ENCODE measurements at regions not wholly inside any gene's neighbourhood (a gene's known extent, or its start where the extent isn't known, plus 50 kb on each side); places are given as distances from the start of the nearest gene placed in this dataset.
A peak's percentile ranks its signal among the peaks of the same experiment; 100 is the strongest.

GRCh38 chr3:103403191-103403590 lies 968.4 kb downstream of the ZPLD1 start:
- no peak overlapping the region for H3K4ac ChIP-seq (replicated peaks; ENCODE audit: insufficient read length, low read depth, low read length)
- H2BK5ac ChIP-seq (ENCODE audit: low read depth, low read length), result no peak overlapping the region
- H3K4me1 ChIP-seq (replicated peaks in 1 of 4; ENCODE audit: control insufficient read depth in 3 of 4, insufficient read depth in 4 of 4, low read length in 3 of 4), result no peaks in the 10 kb centered on the region
- H3K56ac ChIP-seq (replicated peaks; ENCODE audit: insufficient read length, low read depth, low read length), result no peak overlapping the region
- H3K4me3 ChIP-seq (ENCODE audit: extremely low read depth in 1 of 4, insufficient read depth in 2 of 4, low read depth in 3 of 4, low read length in 4 of 4), result no peak overlapping the region
- no peaks in the 10 kb centered on the region for H3K27me3 ChIP-seq (replicated peaks in 1 of 4; ENCODE audit: control insufficient read depth in 3 of 4, extremely low read depth in 1 of 4, insufficient read depth in 3 of 4, low read length in 3 of 4)
- TF ChIP-seq KDM4A (IDR thresholded peaks at IDR 0.05; ENCODE audit: low read depth, low read length, severe bottlenecking) (no peak), BCL11A (IDR thresholded peaks at IDR 0.05; ENCODE audit: low read depth in 2 of 2, low read length in 2 of 2) (no peak), RAD21 (IDR thresholded peaks at IDR 0.05 in 1 of 2, conservative IDR thresholded peaks at IDR 0.05 in 1 of 2; ENCODE audit: low read depth in 2 of 2, low read length in 2 of 2) (0 out of 4 replicates have a peak, but pooled peaks of 1 of the 2 experiments have one; percentile 2)
- H2BK20ac ChIP-seq (ENCODE audit: low read length), result no peak overlapping the region
- H2AFZ ChIP-seq (ENCODE audit: low read length), result no peak overlapping the region
- H3K9me3 ChIP-seq (ENCODE audit: insufficient read depth in 2 of 2, low read depth in 1 of 2, low read length in 1 of 2), result peaks cover 0 to 2% of the 10 kb centered on the region in 2 experiments; a peak in 1 of 4 replicates
- H2BK120ac ChIP-seq (replicated peaks; ENCODE audit: low read depth, low read length), result no peak overlapping the region
- H3K79me2 ChIP-seq (ENCODE audit: control insufficient read depth in 1 of 2, insufficient read depth in 2 of 2, low read length in 2 of 2), result no peaks in the 10 kb centered on the region
- no peak overlapping the region for H3K14ac ChIP-seq (ENCODE audit: insufficient read length)
- no peak overlapping the region for H3K4me2 ChIP-seq (ENCODE audit: insufficient read depth in 1 of 2, low read depth in 2 of 2, low read length in 2 of 2)
- H4K20me1 ChIP-seq (replicated peaks in 1 of 2; ENCODE audit: control insufficient read depth in 1 of 2, insufficient read depth in 2 of 2, low read length in 2 of 2), result no peaks in the 10 kb centered on the region
- no peak overlapping the region for H3K18ac ChIP-seq (ENCODE audit: extremely low read depth, low read length)
- CTCF ChIA-PET (ENCODE audit: partially characterized antibody), result interaction anchor here (1.1 kb wide), 1 partner anchor 13 kb away, joined by 3 read pairs; no protein-coding TSS in a partner anchor
- H3K9ac ChIP-seq (replicated peaks in 1 of 4; ENCODE audit: extremely low read depth in 1 of 4, low read depth in 3 of 4, low read length in 3 of 4), result no peak overlapping the region
- no peak overlapping the region for H4K91ac ChIP-seq (replicated peaks; ENCODE audit: insufficient read length, low read length)
- H3K36me3 ChIP-seq (ENCODE audit: control insufficient read depth in 2 of 4, insufficient read depth in 4 of 4, low read length in 3 of 4), result no peaks in the 10 kb centered on the region
- H2BK15ac ChIP-seq (ENCODE audit: low read length), result no peak overlapping the region
- 79% methylated on average over 2 of the region's 2 CpGs; no CpG with 5 or more reads in 1 of the 2 experiments for WGBS, 2 experiments (ENCODE audit: extremely low coverage in 1 of 2, insufficient coverage in 1 of 2, insufficient read length in 1 of 2, insufficient replicate concordance in 2 of 2, low coverage in 1 of 2, low lambda C conversion rate in 2 of 2, missing lambda C conversion rate in 1 of 2)
- no peaks in the 10 kb centered on the region for H3K23me2 ChIP-seq (ENCODE audit: low read depth, low read length)
- FAIRE-seq, result no peak
- no peak overlapping the region for H2AK5ac ChIP-seq (ENCODE audit: low read depth, low read length)
- H4K5ac ChIP-seq (ENCODE audit: insufficient read length, low read depth, low read length), result no peak overlapping the region
- H2BK12ac ChIP-seq (ENCODE audit: low read depth, low read length), result no peak overlapping the region
- POLR2A ChIA-PET (ENCODE audit: partially characterized antibody), result interaction anchor here (0.6 kb wide), 1 partner anchor 22 kb away, joined by 3 read pairs; no protein-coding TSS in a partner anchor
- H3K23ac ChIP-seq (ENCODE audit: insufficient read length), result no peak overlapping the region
- DNase-seq (ENCODE audit: low read depth in 1 of 2, low spot score in 2 of 2), result no peak
- no peak overlapping the region for H3K27ac ChIP-seq (ENCODE audit: low read depth, low read length)
- no peaks in the 10 kb centered on the region for H3K79me1 ChIP-seq (ENCODE audit: low read depth, low read length)
- no peak overlapping the region for H4K8ac ChIP-seq (ENCODE audit: extremely low read depth, insufficient read depth, low read length)
